Heart left ventricle (tissue), 16 donors: ENCODE measurements at regions not wholly inside any gene's neighbourhood (a gene's known extent, or its start where the extent isn't known, plus 50 kb on each side); places are given as distances from the start of the nearest gene placed in this dataset.

ENCODE experiments used
- ATAC-seq, 4 donors: fragments of 200-7000 bp; cut with Tn5 transposase; one replicate each; pipeline ENCODE4 v1.9.1; 2020 to 2022; ENCODE audit warnings: moderate library complexity in 4 of 4, mild to moderate bottlenecking in 3 of 4, moderate number of reproducible peaks in 1 of 4
- DNase-seq, 5 donors: peaks; one replicate each; pipeline ENCODE4 v3.0.0-alpha.2; 2020
- H3K27ac ChIP-seq, 12 donors: fragments of 200-600 bp; sonication (generic) in 4 of 12; one replicate each; pipeline versions ENCODE4 v1.5.0 to v1.8.0; 2016 to 2022; ENCODE audit warnings: mild to moderate bottlenecking in 2 of 12
- H3K27me3 ChIP-seq, 9 donors: fragments of 200-600 bp; sonication (generic) in 2 of 9; one replicate each; pipeline versions ENCODE4 v1.5.1 to v1.8.0; 2016 to 2022; ENCODE audit warnings: mild to moderate bottlenecking in 3 of 9
- H3K36me3 ChIP-seq, 9 donors: fragments of 200-600 bp; sonication (generic) in 2 of 9; one replicate each; pipeline versions ENCODE4 v1.5.0 to v1.8.0; 2018 to 2022; ENCODE audit warnings: mild to moderate bottlenecking in 2 of 9
- H3K4me1 ChIP-seq, 12 donors: fragments of 200-600 bp; sonication (generic) in 4 of 12; one replicate each; pipeline versions ENCODE4 v1.5.0 to v1.8.0; 2016 to 2022; ENCODE audit warnings: mild to moderate bottlenecking in 3 of 12
- H3K4me3 ChIP-seq, 12 donors: fragments of 200-600 bp; sonication (generic) in 4 of 12; one replicate each; pipeline versions ENCODE4 v1.5.0 to v1.8.0; 2017 to 2022; ENCODE audit warnings: mild to moderate bottlenecking in 9 of 12, moderate library complexity in 4 of 12
- H3K9me3 ChIP-seq, 12 donors: fragments of 200-600 bp; sonication (generic) in 4 of 12; one replicate each; pipeline versions ENCODE4 v1.5.0 to v1.8.0; 2016 to 2022; ENCODE audit warnings: mild to moderate bottlenecking in 1 of 12
- POLR2A ChIP-seq, 2 donors: fragments of 450-650 bp; IDR thresholded peaks; one replicate each; pipeline ENCODE4 v1.6.1; 2017; ENCODE audit warnings: antibody characterized with exemption in 2 of 2, mild to moderate bottlenecking in 2 of 2, moderate library complexity in 2 of 2
- WGBS, 4 donors: extraction: QIAGEN DNeasy Blood & Tissue Kit in 2 of 4; methylation state at CpG; one replicate each; pipeline versions ENCODE4 v1.1.5 to v1.1.7; 2013 to 2018; 5-methylcytosine and 5-hydroxymethylcytosine counted together
- intact Hi-C, 10 donors: fragments of 100-400 bp; cut with DNase I; formaldehyde crosslinking; loops; one replicate each; pipeline versions ENCODE4 v1.11.1 to v1.14.2; 2022
- TF ChIP-seq, protein P1 (sequence below), 12 donors: fragments of 200-600 bp; sonication (generic) in 4 of 12; IDR thresholded peaks; one replicate each; pipeline versions ENCODE4 v1.5.0 to v1.8.0; 2018 to 2022; ENCODE audit warnings: antibody characterized with exemption in 12 of 12, mild to moderate bottlenecking in 5 of 12
- donor health status: ischemic (EF 13 %, LVEDD 7.1; RV severe dilation, severe dysfunction).
- donor health status: healthy with polysubstance abuse.
- donor health status: DM: no; HTN: yes; CAD: no.
- donor health status: DM: no; HTN: no; CAD: no.
- donor health status: ischemic (EF 25% LVEDD 6.9; RV normal size, moderate dysfunction).
- donor health status: ischemic (EF 25% LVEDD 5.7; RV mildly dilated, moderate dysfunction).
- donor health status: healthy.
- donor health status: DM: yes; HTN: yes; CAD: no.
- donor health status: ischemic (EF 35%, LVEDD 5.7; RV mildly dilated, moderate dysfunction).
- donor health status: nonischemic (EF 11% LVEDD 7.7; RV severe dilation, severe dysfunction).
- donor health status: DM: yes; HTN: yes; CAD: no.
- donor health status: PGD.
- donor health status: ischemic (EF 29% LVEDD 5.4; RV normal size, mild dysfunction).
- donor health status: nonischemic (EF 23%, LVEDD 6.1; RV moderate dilation, normal function).

DNA sequence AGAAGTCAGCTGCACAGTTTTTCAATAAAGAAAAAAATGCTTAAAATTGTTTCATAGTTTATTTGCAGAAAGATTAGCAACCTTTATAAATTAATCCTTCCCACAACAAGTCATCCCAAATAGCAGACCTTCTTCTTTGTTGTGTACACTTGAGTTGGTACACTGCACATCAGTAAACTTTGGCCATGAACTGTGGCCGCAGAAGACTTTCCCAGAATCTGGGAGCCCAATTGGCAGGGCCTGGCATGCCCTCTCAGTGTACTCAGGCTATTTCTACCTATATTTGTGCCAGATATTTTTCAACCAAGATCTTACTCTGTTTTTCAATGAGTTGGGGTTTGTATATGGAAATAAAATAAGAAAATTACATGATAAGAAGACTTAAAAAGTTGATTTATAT, 133.1 kb downstream of the DIPK2A start:
- intact Hi-C loops: no loop called here
- H3K27ac ChIP-seq: no peak overlapping the region
- ATAC-seq: no peak
- WGBS, 4 donors: 82 to 90% (median 87%) methylated on average over 1 of the region's 1 CpG
- H3K4me3 ChIP-seq: no peak overlapping the region
- TF ChIP-seq POLR2A (IDR thresholded peaks at IDR 0.05): no peak
- TF ChIP-seq, protein P1, sequence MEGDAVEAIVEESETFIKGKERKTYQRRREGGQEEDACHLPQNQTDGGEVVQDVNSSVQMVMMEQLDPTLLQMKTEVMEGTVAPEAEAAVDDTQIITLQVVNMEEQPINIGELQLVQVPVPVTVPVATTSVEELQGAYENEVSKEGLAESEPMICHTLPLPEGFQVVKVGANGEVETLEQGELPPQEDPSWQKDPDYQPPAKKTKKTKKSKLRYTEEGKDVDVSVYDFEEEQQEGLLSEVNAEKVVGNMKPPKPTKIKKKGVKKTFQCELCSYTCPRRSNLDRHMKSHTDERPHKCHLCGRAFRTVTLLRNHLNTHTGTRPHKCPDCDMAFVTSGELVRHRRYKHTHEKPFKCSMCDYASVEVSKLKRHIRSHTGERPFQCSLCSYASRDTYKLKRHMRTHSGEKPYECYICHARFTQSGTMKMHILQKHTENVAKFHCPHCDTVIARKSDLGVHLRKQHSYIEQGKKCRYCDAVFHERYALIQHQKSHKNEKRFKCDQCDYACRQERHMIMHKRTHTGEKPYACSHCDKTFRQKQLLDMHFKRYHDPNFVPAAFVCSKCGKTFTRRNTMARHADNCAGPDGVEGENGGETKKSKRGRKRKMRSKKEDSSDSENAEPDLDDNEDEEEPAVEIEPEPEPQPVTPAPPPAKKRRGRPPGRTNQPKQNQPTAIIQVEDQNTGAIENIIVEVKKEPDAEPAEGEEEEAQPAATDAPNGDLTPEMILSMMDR (IDR thresholded peaks at IDR 0.05): no peak
- DNase-seq: no peak
- H3K9me3 ChIP-seq: peaks cover 0 to 5% (median 3%) of the 10 kb centered on the region in 12 donors
- no peaks in the 10 kb centered on the region for H3K27me3 ChIP-seq
- peaks cover 0 to 15% (median 0%) of the 10 kb centered on the region in 12 donors for H3K4me1 ChIP-seq
- no peaks in the 10 kb centered on the region for H3K36me3 ChIP-seq

- ATAC-seq: peak in 2 of 4 donors; percentile 53 to 68
- WGBS, 4 donors: 70 to 80% (median 76%) methylated on average over 3 of the region's 3 CpGs
- DNase-seq: no peak
- Histone ChIP-seq H3K4me1 (peaks cover 0 to 15% (median 0%) of the 10 kb centered on the region in 12 donors), H3K36me3 (no peaks in the 10 kb centered on the region), H3K27me3 (no peaks in the 10 kb centered on the region), H3K9me3 (no peaks in the 10 kb centered on the region), H3K4me3 (no peak overlapping the region), H3K27ac (no peak overlapping the region)
- no peak for TF ChIP-seq POLR2A (IDR thresholded peaks at IDR 0.05)
- intact Hi-C loops: no loop called here
These were observed 133.9 kb downstream of the DIPK2A start for GRCh38 chr3:144105542-144105941.

DNA sequence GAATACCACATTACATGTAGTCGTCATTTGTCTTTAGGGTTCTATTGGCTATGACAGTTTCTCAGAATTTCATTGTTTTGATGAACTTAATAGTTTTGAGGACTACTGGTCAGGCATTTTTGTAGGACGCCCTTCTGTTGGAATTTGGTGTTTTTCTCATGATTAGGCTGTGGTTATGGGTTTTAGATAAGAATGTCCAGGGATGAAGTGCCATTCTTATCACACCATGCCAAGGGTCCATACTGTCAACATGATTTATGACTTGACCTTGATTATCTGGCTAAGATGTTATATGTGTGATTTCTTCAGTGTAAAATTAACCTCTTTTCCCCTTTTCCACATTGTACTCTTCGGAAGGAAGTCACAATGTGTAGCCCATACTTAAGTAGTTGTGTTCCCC, 135.3 kb downstream of the DIPK2A start:
- Histone ChIP-seq H3K27me3 (no peaks in the 10 kb centered on the region), H3K27ac (no peak overlapping the region), H3K4me3 (no peak overlapping the region), H3K9me3 (no peaks in the 10 kb centered on the region), H3K4me1 (peaks cover 0 to 15% (median 0%) of the 10 kb centered on the region in 12 donors), H3K36me3 (no peaks in the 10 kb centered on the region)
- ATAC-seq: no peak
- 77 to 83% (median 79%) methylated on average over 3 of the region's 3 CpGs for WGBS, 4 donors
- DNase-seq: no peak
- no peak for TF ChIP-seq POLR2A (IDR thresholded peaks at IDR 0.05)
- TF ChIP-seq, protein P1 (IDR thresholded peaks at IDR 0.05): no peak
- intact Hi-C loops: no loop called here

- TF ChIP-seq POLR2A (IDR thresholded peaks at IDR 0.05): no peak
- TF ChIP-seq, protein P1 (IDR thresholded peaks at IDR 0.05): no peak
- Histone ChIP-seq H3K9me3 (no peaks in the 10 kb centered on the region), H3K4me1 (peaks cover 0 to 6% (median 0%) of the 10 kb centered on the region in 12 donors), H3K4me3 (no peak overlapping the region), H3K36me3 (no peaks in the 10 kb centered on the region), H3K27ac (no peak overlapping the region), H3K27me3 (no peaks in the 10 kb centered on the region)
- intact Hi-C loops: no loop called here
- 84 to 91% (median 89%) methylated on average over 1 of the region's 1 CpG for WGBS, 4 donors
- DNase-seq (no peak), ATAC-seq (no peak)
These were observed 136.3 kb downstream of the DIPK2A start for GRCh38 chr3:144107923-144108322.

- Histone ChIP-seq H3K4me3 (no peak overlapping the region), H3K4me1 (no peaks in the 10 kb centered on the region), H3K36me3 (no peaks in the 10 kb centered on the region), H3K9me3 (no peaks in the 10 kb centered on the region), H3K27ac (no peak overlapping the region), H3K27me3 (no peaks in the 10 kb centered on the region)
- intact Hi-C loops: no loop called here
- no peak for TF ChIP-seq POLR2A (IDR thresholded peaks at IDR 0.05)
- TF ChIP-seq, protein P1 (IDR thresholded peaks at IDR 0.05): no peak
- DNase-seq (no peak), ATAC-seq (peak in 3 of 4 donors; percentile 47 to 60 (median 52))
- whole genome bisulfite sequencing, 4 donors: 77 to 92% (median 89%) methylated on average over 3 of the region's 3 CpGs
These were observed 138.3 kb downstream of the DIPK2A start for GRCh38 chr3:144109944-144110343.
